Stimulated activated CD8-positive, alpha-beta memory T cell treated with anti-CD3 and anti-CD28 coated beads, Interleukin-15, amount 100 ng/mL, for 4 hours (primary cell): ENCODE measurements at regions not wholly inside any gene's neighbourhood (a gene's known extent, or its start where the extent isn't known, plus 50 kb on each side); places are given as distances from the start of the nearest gene placed in this dataset.

ENCODE experiments used
- DNase-seq, 2 donors: peaks; one replicate each; pipeline ENCODE4 v3.0.0-alpha.2; 2020; ENCODE audit warnings: low read depth in 2 of 2

GRCh38 chr6:169047345-169047744 is 206.3 kb downstream of the THBS2 start:
- DNase-seq: no peak

- DNase-seq: no peak
These were observed 207.0 kb downstream of the THBS2 start for GRCh38 chr6:169046483-169047192.

- DNase-seq: no peak
These were observed 207.6 kb downstream of the THBS2 start for GRCh38 chr6:169046021-169046420.

- no peak for DNase-seq
These were observed 208.2 kb downstream of the THBS2 start for GRCh38 chr6:169045486-169045885.

- DNase-seq: no peak
These were observed 209.0 kb downstream of the THBS2 start for GRCh38 chr6:169044381-169045230.

- DNase-seq: no peak
These were observed 211.6 kb downstream of the THBS2 start for GRCh38 chr6:169042061-169042460.

GRCh38 chr6:169041078-169041477 is 212.6 kb downstream of the THBS2 start:
- DNase-seq: no peak

- no peak for DNase-seq
These were observed 215.0 kb downstream of the THBS2 start for GRCh38 chr6:169038691-169039090.

- DNase-seq: no peak
These were observed 218.0 kb downstream of the THBS2 start for GRCh38 chr6:169035385-169036240.

GRCh38 chr6:169034516-169035167 is 219.0 kb downstream of the THBS2 start:
- DNase-seq: no peak

- no peak for DNase-seq
These were observed 223.8 kb downstream of the THBS2 start for GRCh38 chr6:169029861-169030260.

GRCh38 chr6:169028343-169028742 is 225.3 kb downstream of the THBS2 start:
- DNase-seq: no peak

- DNase-seq: no peak
These were observed 227.5 kb downstream of the THBS2 start for GRCh38 chr6:169026175-169026574.

GRCh38 chr6:169024047-169024660 is 229.5 kb downstream of the THBS2 start:
- DNase-seq: no peak

GRCh38 chr6:169023161-169023874 is 230.3 kb downstream of the THBS2 start:
- DNase-seq: no peak

- DNase-seq: no peak
These were observed 231.6 kb downstream of the THBS2 start for GRCh38 chr6:169022079-169022478.

- no peak for DNase-seq
These were observed 232.8 kb downstream of the THBS2 start for GRCh38 chr6:169020821-169021220.

- no peak for DNase-seq
These were observed 233.7 kb downstream of the THBS2 start for GRCh38 chr6:169019727-169020491.

- no peak for DNase-seq
These were observed 234.5 kb downstream of the THBS2 start for GRCh38 chr6:169019111-169019510.

GRCh38 chr6:169016758-169017157 is 236.9 kb downstream of the THBS2 start:
- no peak for DNase-seq
